ENCODE measurements at regions not wholly inside any gene's neighbourhood (a gene's known extent, or its start where the extent isn't known, plus 50 kb on each side); places are given as distances from the start of the nearest gene placed in this dataset.
"Not testable (repeated sequence)": the region's sequence is repeated elsewhere in the genome, so short reads cannot be mapped to it uniquely, and the experiment has no call there.

DNA sequence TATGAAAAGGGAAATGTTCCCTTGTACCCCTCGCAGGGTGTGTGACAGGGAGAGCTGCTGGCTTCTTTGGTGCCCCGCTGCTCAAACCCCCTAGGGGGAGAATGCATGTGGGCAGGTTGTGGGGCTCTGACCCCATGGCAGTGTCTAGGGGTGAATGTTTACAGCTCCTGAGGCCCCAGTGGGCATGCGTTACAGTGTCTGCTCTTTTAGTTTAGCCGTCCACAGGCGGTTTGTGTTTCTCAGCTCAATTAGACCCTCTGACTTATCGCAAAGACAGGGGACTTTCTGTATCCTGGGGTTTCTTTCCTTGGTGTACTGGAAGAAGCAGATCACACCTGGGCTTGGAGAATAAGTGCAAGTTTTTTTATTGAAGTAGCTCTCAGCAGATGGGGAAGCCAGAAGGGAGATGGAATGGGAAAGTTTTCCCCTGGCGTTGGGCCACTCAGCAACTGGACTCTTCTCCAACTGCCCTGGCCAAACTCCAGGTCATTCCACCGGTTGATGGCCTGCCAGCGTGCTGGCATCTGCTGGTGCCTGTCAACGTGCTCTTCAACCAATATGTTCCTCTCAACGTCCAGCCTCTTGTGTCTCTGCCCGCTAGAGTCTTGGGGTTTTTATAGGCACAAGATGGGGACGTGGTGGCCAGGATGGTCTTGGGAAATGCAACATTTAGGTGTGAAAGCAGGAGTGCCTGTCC lies 720.9 kb downstream of the FSCB start:
- no peaks in the 10 kb centered on the region for H3K36me3 ChIP-seq (ENCODE audit: control insufficient read depth in 2 of 2, insufficient read depth in 1 of 2, low read length in 2 of 2)
- H3K27ac ChIP-seq (ENCODE audit: extremely low read depth, low read depth, low read length), result no peak overlapping the region
- POLR2A ChIA-PET, result no interaction called here

DNA sequence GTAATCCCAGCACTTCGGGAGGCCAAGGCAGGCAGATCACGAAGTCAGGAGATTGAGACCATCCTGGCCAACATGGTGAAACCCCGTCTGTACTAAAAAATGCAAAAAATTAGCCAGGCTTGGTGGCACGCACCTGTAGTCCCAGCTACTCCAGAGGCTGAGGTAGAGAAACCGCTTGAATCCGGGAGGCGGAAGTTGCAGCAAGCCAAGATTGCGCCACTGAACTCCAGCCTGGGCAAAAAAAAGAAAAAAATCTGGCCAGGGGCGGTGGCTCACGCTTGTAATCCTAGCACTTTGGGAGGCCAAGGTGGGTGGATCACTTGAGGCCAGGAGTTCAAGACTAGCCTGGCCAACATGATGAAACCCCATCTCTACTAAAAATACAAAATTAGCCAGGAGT lies 722.7 kb downstream of the FSCB start:
- H3K4me1 ChIP-seq (ENCODE audit: control insufficient read depth, insufficient read depth, low read length); POLR2A ChIA-PET; H3K4me3 ChIP-seq (ENCODE audit: low read depth, low read length); H3K36me3 ChIP-seq (ENCODE audit: control insufficient read depth in 2 of 2, insufficient read depth in 1 of 2, low read length in 2 of 2); H3K9me3 ChIP-seq (ENCODE audit: control insufficient read depth, insufficient read depth, low read depth, low read length); CTCF ChIA-PET; H3K27ac ChIP-seq (ENCODE audit: extremely low read depth, low read depth, low read length): not testable (repeated sequence)

More for the DNA sequence above, 720.9 kb downstream of the FSCB start:
- CTCF ChIA-PET, result no interaction called here
- Histone ChIP-seq H3K4me1 (ENCODE audit: control insufficient read depth, insufficient read depth, low read length) (no peaks in the 10 kb centered on the region), H3K9me3 (ENCODE audit: control insufficient read depth, insufficient read depth, low read depth, low read length) (no peaks in the 10 kb centered on the region), H3K4me3 (ENCODE audit: low read depth, low read length) (no peak overlapping the region)
- TF ChIP-seq SALL2 (tag by site-specific recombination; IDR thresholded peaks at IDR 0.05; ENCODE audit: borderline replicate concordance) (no peak), YY2 (tag by site-specific recombination; IDR thresholded peaks at IDR 0.05) (no peak), ZNF19 (tag by site-specific recombination; IDR thresholded peaks at IDR 0.05; ENCODE audit: low read depth) (no peak), ZNF266 (tag by site-specific recombination; IDR thresholded peaks at IDR 0.05; ENCODE audit: low read depth) (no peak), ZSCAN16 (tag by site-specific recombination; IDR thresholded peaks at IDR 0.05) (no peak), ZNF664 (tag by site-specific recombination; IDR thresholded peaks at IDR 0.05) (no peak)
- TF ChIP-seq, protein P1, sequence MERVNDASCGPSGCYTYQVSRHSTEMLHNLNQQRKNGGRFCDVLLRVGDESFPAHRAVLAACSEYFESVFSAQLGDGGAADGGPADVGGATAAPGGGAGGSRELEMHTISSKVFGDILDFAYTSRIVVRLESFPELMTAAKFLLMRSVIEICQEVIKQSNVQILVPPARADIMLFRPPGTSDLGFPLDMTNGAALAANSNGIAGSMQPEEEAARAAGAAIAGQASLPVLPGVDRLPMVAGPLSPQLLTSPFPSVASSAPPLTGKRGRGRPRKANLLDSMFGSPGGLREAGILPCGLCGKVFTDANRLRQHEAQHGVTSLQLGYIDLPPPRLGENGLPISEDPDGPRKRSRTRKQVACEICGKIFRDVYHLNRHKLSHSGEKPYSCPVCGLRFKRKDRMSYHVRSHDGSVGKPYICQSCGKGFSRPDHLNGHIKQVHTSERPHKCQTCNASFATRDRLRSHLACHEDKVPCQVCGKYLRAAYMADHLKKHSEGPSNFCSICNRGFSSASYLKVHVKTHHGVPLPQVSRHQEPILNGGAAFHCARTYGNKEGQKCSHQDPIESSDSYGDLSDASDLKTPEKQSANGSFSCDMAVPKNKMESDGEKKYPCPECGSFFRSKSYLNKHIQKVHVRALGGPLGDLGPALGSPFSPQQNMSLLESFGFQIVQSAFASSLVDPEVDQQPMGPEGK (tag by site-specific recombination; IDR thresholded peaks at IDR 0.05), result no peak
- TF ChIP-seq, protein P2, sequence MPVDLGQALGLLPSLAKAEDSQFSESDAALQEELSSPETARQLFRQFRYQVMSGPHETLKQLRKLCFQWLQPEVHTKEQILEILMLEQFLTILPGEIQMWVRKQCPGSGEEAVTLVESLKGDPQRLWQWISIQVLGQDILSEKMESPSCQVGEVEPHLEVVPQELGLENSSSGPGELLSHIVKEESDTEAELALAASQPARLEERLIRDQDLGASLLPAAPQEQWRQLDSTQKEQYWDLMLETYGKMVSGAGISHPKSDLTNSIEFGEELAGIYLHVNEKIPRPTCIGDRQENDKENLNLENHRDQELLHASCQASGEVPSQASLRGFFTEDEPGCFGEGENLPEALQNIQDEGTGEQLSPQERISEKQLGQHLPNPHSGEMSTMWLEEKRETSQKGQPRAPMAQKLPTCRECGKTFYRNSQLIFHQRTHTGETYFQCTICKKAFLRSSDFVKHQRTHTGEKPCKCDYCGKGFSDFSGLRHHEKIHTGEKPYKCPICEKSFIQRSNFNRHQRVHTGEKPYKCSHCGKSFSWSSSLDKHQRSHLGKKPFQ (tag by site-specific recombination; IDR thresholded peaks at IDR 0.05), result no peak

DNA sequence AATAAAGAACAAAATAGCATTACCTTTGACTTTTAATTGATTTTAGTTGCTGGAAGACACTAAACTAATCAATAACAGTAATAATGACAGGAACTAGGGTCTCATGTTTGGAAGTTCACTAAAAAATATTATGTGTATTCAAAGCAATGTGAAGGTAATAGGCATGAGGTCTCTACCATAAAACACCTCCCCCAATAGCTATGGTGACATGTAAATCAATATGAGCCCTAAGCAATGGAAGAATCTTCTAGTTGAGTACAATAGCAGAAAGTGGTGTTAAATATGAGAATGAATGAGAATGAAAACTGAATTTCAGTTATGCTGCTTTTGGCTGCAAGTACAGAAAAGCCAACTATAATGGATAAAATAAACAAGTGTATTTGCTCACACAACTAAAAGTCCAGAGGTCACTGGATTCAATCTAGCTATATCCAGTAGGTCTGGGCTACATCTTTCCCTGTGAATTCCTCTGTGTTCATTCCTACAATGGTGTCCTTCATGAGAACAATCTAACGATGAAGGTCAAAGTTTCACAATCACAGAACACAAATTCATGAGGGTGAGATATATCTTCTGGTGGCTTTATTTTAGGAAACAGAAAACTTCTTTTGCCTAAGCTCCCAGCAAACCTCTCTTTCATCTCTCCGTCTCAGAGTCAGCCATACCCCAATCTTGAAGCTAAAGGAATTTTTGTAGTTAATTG lies 728.0 kb downstream of the FSCB start:
- H3K9me3 ChIP-seq (ENCODE audit: control insufficient read depth, insufficient read depth, low read depth, low read length), result no peaks in the 10 kb centered on the region
- no peak overlapping the region for H3K4me3 ChIP-seq (ENCODE audit: low read depth, low read length)
- no peaks in the 10 kb centered on the region for H3K4me1 ChIP-seq (ENCODE audit: control insufficient read depth, insufficient read depth, low read length)
- ChIA-PET CTCF (no interaction called here), POLR2A (no interaction called here)
- H3K36me3 ChIP-seq (ENCODE audit: control insufficient read depth in 2 of 2, insufficient read depth in 1 of 2, low read length in 2 of 2), result no peaks in the 10 kb centered on the region
- H3K27ac ChIP-seq (ENCODE audit: extremely low read depth, low read depth, low read length), result no peak overlapping the region
- TF ChIP-seq ZFP3 (tag by site-specific recombination; IDR thresholded peaks at IDR 0.05; ENCODE audit: low read depth) (no peak), ZNF2 (tag by site-specific recombination; IDR thresholded peaks at IDR 0.05) (no peak), ZNF48 (tag by site-specific recombination; IDR thresholded peaks at IDR 0.05) (no peak), ZNF596 (tag by site-specific recombination; IDR thresholded peaks at IDR 0.05) (no peak)
- TF ChIP-seq, protein P3, sequence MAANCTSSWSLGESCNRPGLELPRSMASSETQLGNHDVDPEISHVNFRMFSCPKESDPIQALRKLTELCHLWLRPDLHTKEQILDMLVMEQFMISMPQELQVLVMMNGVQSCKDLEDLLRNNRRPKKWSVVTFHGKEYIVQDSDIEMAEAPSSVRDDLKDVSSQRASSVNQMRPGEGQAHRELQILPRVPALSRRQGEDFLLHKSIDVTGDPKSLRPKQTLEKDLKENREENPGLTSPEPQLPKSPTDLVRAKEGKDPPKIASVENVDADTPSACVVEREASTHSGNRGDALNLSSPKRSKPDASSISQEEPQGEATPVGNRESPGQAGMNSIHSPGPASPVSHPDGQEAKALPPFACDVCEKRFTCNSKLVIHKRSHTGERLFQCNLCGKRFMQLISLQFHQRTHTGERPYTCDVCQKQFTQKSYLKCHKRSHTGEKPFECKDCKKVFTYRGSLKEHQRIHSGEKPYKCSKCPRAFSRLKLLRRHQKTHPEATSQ (tag by site-specific recombination; IDR thresholded peaks at IDR 0.05), result no peak
- TF ChIP-seq, protein P4, sequence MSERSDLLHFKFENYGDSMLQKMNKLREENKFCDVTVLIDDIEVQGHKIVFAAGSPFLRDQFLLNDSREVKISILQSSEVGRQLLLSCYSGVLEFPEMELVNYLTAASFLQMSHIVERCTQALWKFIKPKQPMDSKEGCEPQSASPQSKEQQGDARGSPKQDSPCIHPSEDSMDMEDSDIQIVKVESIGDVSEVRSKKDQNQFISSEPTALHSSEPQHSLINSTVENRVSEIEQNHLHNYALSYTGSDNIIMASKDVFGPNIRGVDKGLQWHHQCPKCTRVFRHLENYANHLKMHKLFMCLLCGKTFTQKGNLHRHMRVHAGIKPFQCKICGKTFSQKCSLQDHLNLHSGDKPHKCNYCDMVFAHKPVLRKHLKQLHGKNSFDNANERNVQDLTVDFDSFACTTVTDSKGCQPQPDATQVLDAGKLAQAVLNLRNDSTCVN (tag by site-specific recombination; optimal IDR thresholded peaks at IDR 0.05), result no peak

All from HEK293 (cell line).